ENCODE measurements at regions not wholly inside any gene's neighbourhood (a gene's known extent, or its start where the extent isn't known, plus 50 kb on each side); places are given as distances from the start of the nearest gene placed in this dataset.

- TF ChIP-seq CTCF (IDR thresholded peaks at IDR 0.05; ENCODE audit: low read depth, low read length, missing input control), result no peak
- no peak for TF ChIP-seq SP1 (IDR thresholded peaks at IDR 0.05)
- TF ChIP-seq RAD21 (IDR thresholded peaks at IDR 0.05), result no peak
- TF ChIP-seq HNF4A (conservative IDR thresholded peaks at IDR 0.05), result no peak
- TF ChIP-seq, protein P1, sequence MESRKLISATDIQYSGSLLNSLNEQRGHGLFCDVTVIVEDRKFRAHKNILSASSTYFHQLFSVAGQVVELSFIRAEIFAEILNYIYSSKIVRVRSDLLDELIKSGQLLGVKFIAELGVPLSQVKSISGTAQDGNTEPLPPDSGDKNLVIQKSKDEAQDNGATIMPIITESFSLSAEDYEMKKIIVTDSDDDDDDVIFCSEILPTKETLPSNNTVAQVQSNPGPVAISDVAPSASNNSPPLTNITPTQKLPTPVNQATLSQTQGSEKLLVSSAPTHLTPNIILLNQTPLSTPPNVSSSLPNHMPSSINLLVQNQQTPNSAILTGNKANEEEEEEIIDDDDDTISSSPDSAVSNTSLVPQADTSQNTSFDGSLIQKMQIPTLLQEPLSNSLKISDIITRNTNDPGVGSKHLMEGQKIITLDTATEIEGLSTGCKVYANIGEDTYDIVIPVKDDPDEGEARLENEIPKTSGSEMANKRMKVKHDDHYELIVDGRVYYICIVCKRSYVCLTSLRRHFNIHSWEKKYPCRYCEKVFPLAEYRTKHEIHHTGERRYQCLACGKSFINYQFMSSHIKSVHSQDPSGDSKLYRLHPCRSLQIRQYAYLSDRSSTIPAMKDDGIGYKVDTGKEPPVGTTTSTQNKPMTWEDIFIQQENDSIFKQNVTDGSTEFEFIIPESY (IDR thresholded peaks at IDR 0.05), result no peak
- no peak for TF ChIP-seq YY1 (IDR thresholded peaks at IDR 0.05)
- no peak for TF ChIP-seq JUND (IDR thresholded peaks at IDR 0.05)
- no peak for TF ChIP-seq EGR1 (IDR thresholded peaks at IDR 0.05; ENCODE audit: low read depth in 2 of 2)
- TF ChIP-seq TAF1 (conservative IDR thresholded peaks at IDR 0.05), result no peak
- no peak for TF ChIP-seq REST (IDR thresholded peaks at IDR 0.05)
Observed at GRCh38 chr3:177976241-177976640, 560.0 kb upstream of the KCNMB2 start.
